ENCODE measurements at regions not wholly inside any gene's neighbourhood (a gene's known extent, or its start where the extent isn't known, plus 50 kb on each side); places are given as distances from the start of the nearest gene placed in this dataset.

DNA sequence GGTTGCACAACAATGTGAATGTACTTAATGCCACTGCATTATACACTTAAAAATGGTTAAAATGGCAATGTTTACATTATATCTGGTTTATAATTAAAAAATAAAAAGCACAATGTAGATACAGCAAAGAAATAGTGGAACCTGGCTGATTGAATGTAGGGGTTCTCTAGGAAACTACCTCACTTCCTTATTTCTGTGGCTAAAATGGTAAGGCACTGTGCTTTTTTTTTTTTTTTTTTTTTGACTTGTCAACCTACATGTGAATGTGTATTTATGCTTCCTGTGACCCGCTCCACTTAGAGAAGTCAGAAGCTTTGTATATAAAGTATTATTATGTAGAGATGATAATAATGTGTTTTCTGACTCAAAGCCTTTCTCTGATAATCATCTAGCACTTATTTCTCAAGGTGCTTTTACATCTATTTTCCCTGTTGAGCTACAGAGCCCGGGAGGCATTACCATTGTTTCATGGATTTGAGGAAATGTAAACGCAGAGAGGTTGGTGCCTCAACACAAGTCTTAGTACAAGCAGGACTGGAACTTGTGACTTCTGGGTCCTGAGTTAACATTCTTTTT is 55.0 kb downstream of the SOX4 start:
- DNase-seq (ENCODE audit: low spot score), result no peak

GRCh38 chr6:21653323-21653722 is 59.8 kb downstream of the SOX4 start:
- DNase-seq (ENCODE audit: low spot score), result no peak

DNA sequence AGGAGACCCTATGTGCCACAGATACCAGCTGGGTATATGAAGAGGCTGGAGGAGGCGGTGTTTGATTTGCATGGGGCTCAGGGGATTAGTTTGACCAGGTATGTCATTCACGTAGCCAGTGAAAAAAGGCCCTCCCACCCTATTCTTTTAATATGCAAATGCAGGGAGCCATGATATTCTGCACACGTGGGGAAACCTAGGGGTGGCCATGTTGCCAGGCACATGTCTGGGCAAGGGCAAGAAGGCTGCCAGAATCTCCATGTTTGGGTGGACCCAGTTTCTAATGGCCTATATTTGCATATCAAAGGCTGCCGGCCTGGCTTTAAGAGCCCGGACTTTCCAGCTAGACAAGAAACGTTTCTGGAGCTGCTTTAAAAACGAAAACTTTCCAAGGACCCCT is 60.4 kb downstream of the SOX4 start:
- DNase-seq (ENCODE audit: low spot score), result no peak

DNA sequence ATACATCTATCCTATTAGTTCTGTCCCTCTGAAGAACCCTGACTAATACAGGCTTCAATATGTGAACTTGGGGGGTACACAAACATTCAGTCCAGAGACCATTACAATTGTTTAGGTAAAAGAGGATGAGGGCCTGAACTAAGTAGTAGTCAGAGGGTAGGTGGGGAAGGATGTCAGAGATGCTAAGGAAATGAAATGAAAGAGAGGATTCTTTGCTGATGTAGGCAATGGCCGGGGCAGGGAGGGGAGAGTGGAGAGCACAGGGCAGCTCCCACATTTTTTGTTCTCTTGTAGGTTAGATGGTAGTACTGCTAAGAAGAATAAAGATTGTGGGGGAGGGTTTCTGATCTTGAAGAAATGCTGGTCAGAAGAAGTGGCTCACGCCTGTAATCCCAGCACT is 60.8 kb downstream of the SOX4 start:
- no peak for DNase-seq (ENCODE audit: low spot score)

- no peak for DNase-seq (ENCODE audit: low spot score)
Measured at GRCh38 chr6:21663966-21664313, 70.4 kb downstream of the SOX4 start.

DNA sequence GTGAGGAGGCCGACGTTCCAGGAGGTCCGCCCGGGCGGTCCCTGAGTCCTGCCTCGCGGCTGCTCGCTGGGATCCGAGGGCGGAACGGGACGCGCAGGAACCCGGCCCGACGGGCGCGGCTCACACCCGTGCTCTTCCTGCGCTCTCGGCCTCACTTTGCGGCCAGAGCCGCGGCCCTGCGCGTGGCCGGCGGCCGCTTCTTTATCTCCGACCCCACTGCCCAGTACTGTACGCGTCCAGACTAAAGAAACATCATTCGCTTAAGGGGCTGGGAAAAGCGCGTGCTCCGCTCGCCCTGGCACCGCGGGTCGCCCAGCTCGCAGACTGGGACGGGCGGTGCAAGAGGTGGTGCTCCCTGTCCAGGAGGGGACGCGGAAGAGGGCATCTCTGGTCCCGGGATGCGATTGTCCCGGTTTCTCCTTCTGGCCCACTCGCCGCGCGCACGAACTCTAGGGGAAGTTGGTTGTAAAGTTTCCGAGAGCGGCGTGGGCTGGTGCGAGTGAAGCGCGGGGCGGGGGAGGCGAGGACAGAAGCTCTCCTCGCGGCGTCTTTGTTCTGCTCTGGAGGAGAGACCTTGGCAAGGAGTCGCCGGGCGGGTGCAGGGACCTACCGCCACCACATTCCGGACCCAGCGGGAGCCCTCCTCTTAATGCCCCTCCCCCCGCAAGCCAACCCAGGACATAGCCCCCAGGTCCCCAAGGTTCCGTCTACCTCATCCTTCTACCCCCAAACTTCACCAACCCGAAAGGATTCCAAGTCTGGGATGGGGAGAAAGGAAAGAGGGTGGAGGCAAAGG is 71.0 kb downstream of the SOX4 start:
- no peak for DNase-seq (ENCODE audit: low spot score)

- DNase-seq (ENCODE audit: low spot score), result no peak
Measured at GRCh38 chr6:21665110-21665391, 71.5 kb downstream of the SOX4 start.

GRCh38 chr6:21665392-21666200 is 72.0 kb downstream of the SOX4 start:
- DNase-seq (ENCODE audit: low spot score), result no peak

DNA sequence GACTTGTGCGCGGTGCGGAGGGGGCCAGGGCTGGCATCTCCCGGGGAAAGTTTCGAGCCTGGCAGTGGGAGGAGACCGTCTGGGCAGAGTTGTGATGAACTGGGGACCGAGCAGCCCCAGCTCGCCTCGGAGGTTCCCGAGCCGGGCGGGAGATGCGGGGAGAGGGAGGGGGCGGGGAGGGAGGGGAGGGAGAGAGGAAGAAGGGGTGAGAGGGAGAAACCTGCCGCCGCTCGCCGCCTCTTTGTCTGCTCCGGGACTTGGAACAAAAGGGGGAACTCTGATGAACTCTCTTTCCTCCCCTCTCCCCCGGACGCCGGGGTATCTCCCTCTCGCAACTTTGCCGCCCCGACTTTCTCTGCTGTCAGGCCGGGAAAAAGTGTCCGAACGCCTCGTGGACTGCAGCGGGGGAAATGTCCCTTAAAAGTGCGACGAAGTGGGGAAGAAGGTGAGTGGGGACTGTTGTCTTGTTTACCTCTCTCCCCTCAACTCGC is 72.7 kb downstream of the SOX4 start:
- no peak for DNase-seq (ENCODE audit: low spot score)

- no peak for DNase-seq (ENCODE audit: low spot score)
Measured at GRCh38 chr6:21666853-21667681, 73.5 kb downstream of the SOX4 start.

GRCh38 chr6:21668795-21669194 is 75.2 kb downstream of the SOX4 start:
- DNase-seq (ENCODE audit: low spot score), result no peak

DNA sequence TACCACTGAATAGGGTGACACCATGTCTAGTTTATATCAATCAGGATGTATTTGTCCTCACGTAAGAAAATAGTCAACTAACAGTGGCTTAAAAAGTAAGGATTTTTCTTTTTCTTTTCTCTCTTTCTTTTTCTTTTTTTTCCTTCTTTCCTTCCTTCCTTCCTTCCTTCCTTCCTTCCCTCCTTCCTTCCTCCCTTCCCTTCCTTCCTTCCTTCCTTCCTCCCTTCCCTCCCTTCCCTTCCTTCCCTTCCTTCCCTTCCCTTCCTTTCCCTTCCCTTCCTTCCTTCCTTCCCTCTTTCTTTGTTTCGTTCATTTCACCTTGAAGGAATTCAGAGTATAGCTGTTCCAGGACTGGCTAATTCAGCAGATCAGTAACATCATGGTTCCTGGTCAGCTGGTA is 83.2 kb downstream of the SOX4 start:
- no peak for DNase-seq (ENCODE audit: low spot score)

GRCh38 chr6:21678990-21679389 is 85.4 kb downstream of the SOX4 start:
- DNase-seq (ENCODE audit: low spot score), result no peak

DNA sequence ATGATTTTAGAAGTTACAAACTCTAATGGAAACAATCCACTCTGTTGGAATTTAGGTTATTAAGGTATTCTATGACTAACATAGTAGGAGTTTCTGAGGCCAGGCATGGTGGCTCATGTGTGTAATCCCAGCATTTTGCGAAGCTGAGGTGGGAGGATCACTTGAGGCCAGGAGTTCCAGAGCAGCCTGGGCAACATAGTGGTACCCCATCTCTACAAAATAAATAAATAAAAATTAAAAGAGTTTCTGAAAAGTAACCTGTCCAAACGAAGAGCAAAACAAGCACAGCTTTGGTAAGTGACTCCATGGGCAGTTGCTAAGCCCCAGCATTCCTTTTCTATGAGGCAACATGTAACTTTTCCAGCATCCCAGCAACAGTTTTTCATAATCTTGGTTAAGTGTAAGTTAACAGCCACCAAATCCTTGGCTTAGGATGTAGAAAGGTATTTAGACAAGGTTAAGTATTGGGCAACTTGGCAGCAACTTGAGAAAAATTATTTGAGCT is 86.3 kb downstream of the SOX4 start:
- no peak for DNase-seq (ENCODE audit: low spot score)

DNA sequence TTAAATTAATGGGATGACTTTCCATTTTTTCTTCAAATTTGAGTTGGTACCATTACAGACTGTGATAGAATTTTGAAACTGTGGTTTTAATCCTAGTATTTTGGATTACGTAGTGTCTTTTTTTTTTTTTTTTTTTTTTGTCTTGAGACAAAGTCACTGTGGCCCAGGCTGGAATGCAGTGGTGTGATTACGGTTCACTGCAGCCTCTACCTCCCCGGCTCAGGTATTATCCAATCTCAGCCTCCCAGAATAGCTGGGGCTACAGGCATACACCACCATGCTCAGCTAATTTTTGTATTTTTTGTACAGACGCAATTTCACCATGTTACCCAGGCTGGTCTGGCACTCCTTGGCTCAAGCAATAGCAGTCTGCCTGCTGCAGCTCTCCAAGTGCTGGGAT is 87.1 kb downstream of the SOX4 start:
- no peak for DNase-seq (ENCODE audit: low spot score)

DNA sequence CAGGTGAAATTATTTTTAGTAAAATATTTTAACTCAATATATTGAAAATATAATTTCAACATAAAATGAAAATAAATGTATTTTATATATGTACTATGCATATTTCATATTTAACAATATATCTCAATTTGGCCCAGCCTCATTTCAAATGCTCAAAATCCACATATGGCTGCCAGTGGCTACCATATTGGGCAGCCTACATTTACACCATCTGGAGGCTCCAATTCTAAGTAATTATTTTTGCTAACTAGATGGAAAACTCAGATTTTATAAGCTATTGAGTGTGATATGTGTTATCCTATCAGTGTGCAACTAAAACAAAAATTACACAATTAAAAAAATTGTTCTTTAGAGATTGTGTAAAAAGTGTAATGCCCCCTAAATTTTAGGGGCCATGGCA is 96.9 kb downstream of the SOX4 start:
- no peak for DNase-seq (ENCODE audit: low spot score)

DNA sequence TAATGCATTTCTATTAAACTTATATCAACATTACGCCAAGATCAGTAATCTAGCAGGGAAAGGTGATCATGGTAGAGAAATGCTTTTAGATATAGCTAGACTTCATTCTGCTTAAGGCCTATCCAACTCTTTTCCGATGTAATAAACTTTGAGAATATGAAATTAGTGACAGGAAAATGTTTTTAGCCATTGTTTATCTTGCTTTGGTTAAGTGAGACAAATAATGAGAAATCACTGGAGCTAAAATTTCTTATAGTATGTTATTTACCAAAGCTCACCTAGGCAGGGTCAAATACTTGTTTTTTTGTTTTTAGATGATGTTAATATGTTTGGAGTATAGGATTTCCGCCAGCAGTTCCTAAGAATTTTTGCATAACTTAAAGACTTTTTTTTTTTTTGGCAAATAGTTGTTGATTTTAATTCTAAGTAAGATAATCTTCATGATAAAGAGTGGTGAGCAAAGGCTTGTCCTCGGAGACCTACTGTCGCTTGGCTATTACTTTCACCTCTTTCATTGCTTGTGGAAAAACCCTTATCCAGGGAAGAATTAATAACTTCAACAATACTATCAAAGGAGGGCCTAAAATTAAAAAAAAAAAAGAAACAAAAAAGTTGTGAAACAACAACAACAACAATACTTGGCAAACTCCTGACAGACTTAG is 98.3 kb downstream of the SOX4 start:
- DNase-seq (ENCODE audit: low spot score), result no peak

DNA sequence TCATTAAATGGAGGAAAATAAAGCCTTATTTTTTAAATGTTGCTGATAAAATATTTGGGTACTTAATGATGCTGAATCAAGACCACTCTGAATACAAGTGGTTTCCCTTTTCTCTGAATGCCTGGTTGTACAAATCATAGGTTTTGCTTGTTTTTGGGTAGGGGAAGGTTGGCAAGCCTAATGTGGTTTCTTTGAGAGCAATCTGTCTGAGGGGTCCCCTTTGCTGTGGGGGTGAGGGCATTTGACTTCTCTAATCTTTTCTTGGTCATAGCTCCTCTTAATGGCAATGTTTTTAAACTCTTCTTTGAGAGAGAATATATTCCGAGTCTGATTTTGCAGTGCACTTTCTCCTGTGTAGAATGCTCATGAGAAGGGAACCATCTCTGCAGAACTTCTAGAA is 99.2 kb downstream of the SOX4 start:
- no peak for DNase-seq (ENCODE audit: low spot score)

DNA sequence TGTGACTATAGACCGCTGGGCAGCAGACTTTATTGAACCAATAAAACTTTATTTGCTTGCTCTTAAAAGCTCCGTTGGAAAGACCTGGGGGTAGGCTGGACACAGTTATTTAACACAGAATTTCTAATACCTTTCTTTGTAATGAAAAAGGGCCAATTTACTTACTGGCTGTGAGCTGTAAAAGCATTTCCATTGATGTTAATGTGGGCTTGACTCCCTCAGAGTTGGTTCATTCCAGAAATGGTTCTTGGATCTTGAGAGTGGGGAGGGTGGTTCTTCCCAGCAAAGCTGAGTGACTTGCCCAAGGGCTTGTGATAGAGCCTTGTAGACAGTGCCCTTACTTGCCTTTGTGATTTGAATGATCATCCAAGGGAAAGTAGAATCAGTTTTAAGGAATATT is 100.6 kb downstream of the SOX4 start:
- DNase-seq (ENCODE audit: low spot score), result no peak

DNA sequence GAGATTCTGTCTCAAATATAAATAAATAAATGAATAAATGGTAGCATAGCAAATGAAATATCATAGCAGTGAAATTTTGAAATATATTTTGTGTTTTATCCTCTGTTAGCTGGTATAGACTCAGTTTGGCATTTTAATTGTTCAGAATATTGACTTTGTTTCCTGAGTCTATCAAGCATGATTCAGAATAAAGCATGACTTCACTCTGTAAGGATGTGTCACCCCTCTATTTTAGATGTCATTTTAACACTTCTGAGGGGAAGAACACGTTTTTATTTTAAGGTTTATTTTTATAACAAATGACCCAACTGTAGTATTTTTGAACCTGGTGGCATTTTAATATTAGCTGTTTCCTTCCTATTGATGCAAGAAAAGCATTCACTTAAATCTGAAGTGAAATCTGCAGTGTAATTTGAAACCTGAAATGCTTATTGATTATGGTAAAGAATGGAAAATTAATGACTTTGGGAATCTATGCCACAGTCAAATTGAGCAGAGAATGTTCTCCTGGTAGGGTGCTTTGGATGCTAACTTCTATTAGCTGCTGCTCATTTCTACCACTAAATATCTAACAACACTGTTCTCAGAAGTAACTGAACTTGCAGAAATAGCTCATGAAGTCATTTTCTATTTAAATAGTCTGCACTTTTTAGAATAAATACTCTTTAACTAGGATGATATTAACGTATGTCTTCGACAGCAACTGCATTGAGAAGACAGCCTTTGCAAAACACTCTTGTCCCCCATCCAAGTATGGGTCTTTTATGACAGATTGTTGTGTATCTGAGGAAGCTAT is 114.2 kb downstream of the SOX4 start:
- DNase-seq (ENCODE audit: low spot score), result no peak

DNA sequence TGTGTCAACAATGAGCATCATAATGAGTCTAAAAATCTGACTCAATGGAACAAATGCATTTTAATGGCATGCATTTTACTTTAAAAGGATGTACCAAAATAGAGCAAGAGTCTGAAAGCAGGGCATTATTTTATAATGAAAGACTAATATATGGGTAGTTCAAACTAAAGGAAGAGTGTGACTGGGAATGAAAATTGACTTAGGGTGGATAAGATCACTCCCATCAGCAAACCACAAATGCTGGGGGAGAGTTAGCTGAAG is 114.7 kb downstream of the SOX4 start:
- DNase-seq (ENCODE audit: low spot score), result no peak

Data from hematopoietic multipotent progenitor cell treated with erythropoietin and hydrocortisone succinate and interleukin-3 and kit ligand, for 15 days (in vitro differentiated cells).